Common myeloid progenitor, CD34-positive (primary cell): ENCODE measurements at regions not wholly inside any gene's neighbourhood (a gene's known extent, or its start where the extent isn't known, plus 50 kb on each side); places are given as distances from the start of the nearest gene placed in this dataset.

Source experiments
- CTCF ChIA-PET: fragments of 350-600 bp; sonication (Branson Sonifier 250); formaldehyde crosslinking; loops from one replicate; lab custom pipeline; 2021; ENCODE audit warnings: antibody characterized with exemption; lab: Charles Lee
- POLR2A ChIA-PET: fragments of 350-600 bp; sonication (Branson Sonifier 250); formaldehyde crosslinking; loops from one replicate; lab custom pipeline; 2021; ENCODE audit warnings: antibody characterized with exemption; lab: Charles Lee
- DNase-seq, 3 donors: peaks; one replicate each; pipeline versions ENCODE4 v3.0.0 to v3.0.0-alpha.2; 2013
- H3K27ac ChIP-seq, 2 experiments: 1 replicate in 1 of 2; 2 replicates in 1 of 2; pipeline ENCODE4 v1.7.0; 2013; ENCODE audit warnings: inconsistent platforms in 2 of 2, low read length in 2 of 2, mild to moderate bottlenecking in 2 of 2, low read depth in 1 of 2, moderate library complexity in 1 of 2; ENCODE audit not compliant: severe bottlenecking in 2 of 2, insufficient read depth in 1 of 2, poor library complexity in 1 of 2
- H3K27me3 ChIP-seq, 5 experiments: replicated peaks in 2 of 5; 1 replicate in 3 of 5; 2 replicates in 2 of 5; pipeline versions ENCODE4 v1.6.1 to v1.7.0; 2013; ENCODE audit warnings: low read length in 4 of 5, mild to moderate bottlenecking in 2 of 5, moderate library complexity in 2 of 5, inconsistent platforms in 1 of 5; ENCODE audit not compliant: insufficient read depth in 5 of 5, control insufficient read depth in 4 of 5
- H3K36me3 ChIP-seq, 4 experiments: 1 replicate in 2 of 4; 2 replicates in 2 of 4; pipeline versions ENCODE4 v1.6.1 to v1.7.0; 2013; ENCODE audit warnings: low read length in 3 of 4, control low read depth in 1 of 4, mild to moderate bottlenecking in 1 of 4; ENCODE audit not compliant: control insufficient read depth in 4 of 4, insufficient read depth in 4 of 4
- H3K4me1 ChIP-seq, 4 experiments: 1 replicate in 3 of 4; 2 replicates in 1 of 4; pipeline versions ENCODE4 v1.6.1 to v1.7.1; 2013; ENCODE audit warnings: low read length in 3 of 4, mild to moderate bottlenecking in 3 of 4, control low read depth in 1 of 4, inconsistent platforms in 1 of 4, moderate library complexity in 1 of 4; ENCODE audit not compliant: control insufficient read depth in 4 of 4, insufficient read depth in 4 of 4; ENCODE audit errors: control extremely low read depth in 1 of 4
- H3K4me3 ChIP-seq, 7 experiments: 1 replicate in 4 of 7; 2 replicates in 3 of 7; pipeline versions ENCODE4 v1.5.1 to v1.7.0; 2013; ENCODE audit warnings: mild to moderate bottlenecking in 7 of 7, low read length in 6 of 7, moderate library complexity in 6 of 7, inconsistent platforms in 2 of 7, low read depth in 2 of 7, control low read depth in 1 of 7; ENCODE audit not compliant: insufficient read depth in 4 of 7, control insufficient read depth in 1 of 7; ENCODE audit errors: extremely low read depth in 1 of 7
- H3K9me3 ChIP-seq, 5 experiments: 1 replicate in 4 of 5; 2 replicates in 1 of 5; pipeline versions ENCODE4 v1.6.1 to v1.7.1; 2013; ENCODE audit warnings: low read length in 4 of 5, mild to moderate bottlenecking in 2 of 5, inconsistent platforms in 1 of 5, low read depth in 1 of 5, moderate library complexity in 1 of 5; ENCODE audit not compliant: control insufficient read depth in 4 of 5, insufficient read depth in 2 of 5; ENCODE audit errors: control extremely low read depth in 1 of 5
- WGBS: methylation state at CpG from one replicate; pipeline ENCODE4 v1.1.5; 2013; ENCODE audit not compliant: insufficient coverage; 5-methylcytosine and 5-hydroxymethylcytosine counted together

DNA sequence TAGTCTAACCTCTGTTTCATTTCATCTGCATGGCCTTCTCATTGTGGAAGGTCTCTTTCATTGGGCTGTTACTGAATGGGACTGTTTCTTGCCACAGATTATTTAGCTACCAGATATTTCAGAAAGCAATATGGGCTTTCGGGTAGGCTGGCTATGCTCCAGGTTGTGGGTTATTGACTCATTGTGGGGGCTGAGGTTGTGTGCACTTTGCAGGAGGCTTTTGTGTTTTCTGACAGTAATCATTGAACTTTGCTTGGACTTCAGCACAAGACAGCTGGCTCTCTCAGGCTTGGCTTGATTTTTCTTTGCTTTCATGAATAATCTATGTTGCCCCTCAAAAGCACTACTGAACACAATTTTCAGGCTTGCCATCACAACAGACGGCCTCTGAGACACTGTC lies 771.1 kb upstream of the TSPY4 start:
- DNase-seq: no peak
- no CpG with 5 or more reads among the region's 2 CpGs for WGBS
- Histone ChIP-seq H3K9me3 (no peaks in the 10 kb centered on the region), H3K27ac (no peak overlapping the region), H3K4me1 (no peaks in the 10 kb centered on the region), H3K4me3 (no peak overlapping the region), H3K36me3 (no peaks in the 10 kb centered on the region), H3K27me3 (no peaks in the 10 kb centered on the region)
- ChIA-PET POLR2A (no interaction called here), CTCF (no interaction called here)

DNA sequence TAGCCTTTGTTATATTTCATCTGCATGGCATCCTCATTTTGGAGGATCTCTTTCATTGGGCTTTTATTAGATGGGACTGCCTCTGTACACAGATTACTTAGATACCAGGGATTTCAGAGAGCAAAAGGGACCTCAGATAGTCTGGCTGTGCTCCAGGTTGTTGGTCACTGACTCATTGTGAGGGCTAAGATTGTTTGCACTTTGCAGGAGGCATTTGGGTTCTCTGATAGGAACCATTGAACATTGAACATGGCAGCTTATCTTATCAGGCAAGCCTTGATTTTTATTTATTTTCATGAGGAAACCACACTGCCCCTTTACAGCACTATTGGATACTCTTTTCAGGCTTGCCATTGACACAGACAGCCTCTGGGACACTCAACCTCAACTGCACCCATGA lies 766.9 kb upstream of the TSPY4 start:
- ChIA-PET POLR2A (no interaction called here), CTCF (no interaction called here)
- no peaks in the 10 kb centered on the region for H3K9me3 ChIP-seq
- no peaks in the 10 kb centered on the region for H3K36me3 ChIP-seq
- H3K4me3 ChIP-seq: no peak overlapping the region
- no peak for DNase-seq
- H3K4me1 ChIP-seq: no peaks in the 10 kb centered on the region
- no peaks in the 10 kb centered on the region for H3K27me3 ChIP-seq
- no peak overlapping the region for H3K27ac ChIP-seq

- CTCF ChIA-PET: no interaction called here
- no peaks in the 10 kb centered on the region for H3K9me3 ChIP-seq
- H3K36me3 ChIP-seq: no peaks in the 10 kb centered on the region
- no peaks in the 10 kb centered on the region for H3K27me3 ChIP-seq
- no peak overlapping the region for H3K4me3 ChIP-seq
- WGBS: no CpG with 5 or more reads among the region's 2 CpGs
- H3K4me1 ChIP-seq: no peaks in the 10 kb centered on the region
- POLR2A ChIA-PET: no interaction called here
- DNase-seq: no peak
- H3K27ac ChIP-seq: no peak overlapping the region
These were observed 764.3 kb upstream of the TSPY4 start for GRCh38 chrY:8572916-8573315.

- ChIA-PET POLR2A (no interaction called here), CTCF (no interaction called here)
- no CpG with 5 or more reads among the region's 1 CpG for WGBS
- Histone ChIP-seq H3K9me3 (no peaks in the 10 kb centered on the region), H3K27ac (no peak overlapping the region), H3K36me3 (no peaks in the 10 kb centered on the region), H3K4me1 (no peaks in the 10 kb centered on the region), H3K4me3 (no peak overlapping the region), H3K27me3 (no peaks in the 10 kb centered on the region)
- no peak for DNase-seq
These were observed 754.9 kb upstream of the TSPY4 start for GRCh38 chrY:8582277-8582850.

- H3K9me3 ChIP-seq: no peaks in the 10 kb centered on the region
- H3K4me3 ChIP-seq: no peak overlapping the region
- H3K4me1 ChIP-seq: no peaks in the 10 kb centered on the region
- CTCF ChIA-PET: no interaction called here
- no peaks in the 10 kb centered on the region for H3K36me3 ChIP-seq
- no peaks in the 10 kb centered on the region for H3K27me3 ChIP-seq
- no peak for DNase-seq
- WGBS: no CpG with 5 or more reads among the region's 4 CpGs
- POLR2A ChIA-PET: no interaction called here
- no peak overlapping the region for H3K27ac ChIP-seq
These were observed 754.1 kb upstream of the TSPY4 start for GRCh38 chrY:8583191-8583590.

- no peak for DNase-seq
- Histone ChIP-seq H3K27ac (no peak overlapping the region), H3K4me1 (no peaks in the 10 kb centered on the region), H3K4me3 (no peak overlapping the region), H3K27me3 (no peaks in the 10 kb centered on the region), H3K9me3 (no peaks in the 10 kb centered on the region), H3K36me3 (no peaks in the 10 kb centered on the region)
- ChIA-PET CTCF (no interaction called here), POLR2A (no interaction called here)
- no CpG with 5 or more reads among the region's 2 CpGs for WGBS
These were observed 746.6 kb upstream of the TSPY4 start for GRCh38 chrY:8590641-8591040.

GRCh38 chrY:8591821-8592516 lies 745.3 kb upstream of the TSPY4 start:
- WGBS: no CpG with 5 or more reads among the region's 3 CpGs
- H3K4me3 ChIP-seq: no peak overlapping the region
- no peak for DNase-seq
- ChIA-PET POLR2A (no interaction called here), CTCF (no interaction called here)
- H3K27ac ChIP-seq: no peak overlapping the region
- H3K36me3 ChIP-seq: no peaks in the 10 kb centered on the region
- no peaks in the 10 kb centered on the region for H3K4me1 ChIP-seq
- H3K9me3 ChIP-seq: no peaks in the 10 kb centered on the region
- H3K27me3 ChIP-seq: no peaks in the 10 kb centered on the region
